T1000 (cell line): ENCODE measurements at regions not wholly inside any gene's neighbourhood (a gene's known extent, or its start where the extent isn't known, plus 50 kb on each side); places are given as distances from the start of the nearest gene placed in this dataset.
A peak's percentile ranks its signal among the peaks of the same experiment; 100 is the strongest.

Experiments
- DNase-seq: peaks from one replicate; lab custom pipeline; 2025; ENCODE audit warnings: mixed read lengths; lab: John Stamatoyannopoulos, UW

DNA sequence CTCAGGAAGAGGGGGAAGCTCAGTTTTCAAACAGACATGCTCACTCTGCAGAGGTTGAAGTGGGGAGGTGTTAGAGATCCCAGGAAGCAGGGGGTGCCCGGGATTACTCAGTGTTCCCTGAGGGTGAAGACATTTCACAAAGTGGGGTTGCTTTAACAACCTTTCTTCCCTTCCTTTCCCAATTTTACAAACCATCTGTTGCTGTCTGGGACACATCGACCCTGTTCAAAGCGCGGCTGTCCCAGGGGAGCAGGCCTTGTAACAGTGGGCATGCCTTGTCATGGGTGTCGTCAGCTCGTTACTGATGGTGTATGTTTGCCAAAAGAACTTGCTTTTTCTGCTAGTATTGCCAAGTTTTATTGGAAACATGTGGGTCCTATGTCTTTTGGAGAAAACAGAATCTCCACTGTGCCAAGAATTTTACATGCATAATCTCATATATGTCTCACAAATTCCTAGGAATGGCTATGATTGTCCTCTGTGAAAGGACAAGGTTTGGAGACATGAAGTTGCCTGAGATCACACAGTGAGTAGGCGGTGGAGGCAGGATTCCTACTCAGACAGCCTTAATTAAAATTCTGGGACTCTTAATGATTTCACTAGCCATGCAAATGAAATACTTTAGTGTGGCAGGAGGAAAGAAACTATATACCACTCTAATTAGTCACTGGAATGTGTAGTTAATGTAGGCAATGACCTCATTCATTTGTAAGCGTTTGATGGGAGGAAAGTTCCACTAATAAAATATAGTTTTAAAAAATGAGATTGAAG, 198.9 kb downstream of the NXNL2 start:
- DNase-seq = peak; percentile 32

DNA sequence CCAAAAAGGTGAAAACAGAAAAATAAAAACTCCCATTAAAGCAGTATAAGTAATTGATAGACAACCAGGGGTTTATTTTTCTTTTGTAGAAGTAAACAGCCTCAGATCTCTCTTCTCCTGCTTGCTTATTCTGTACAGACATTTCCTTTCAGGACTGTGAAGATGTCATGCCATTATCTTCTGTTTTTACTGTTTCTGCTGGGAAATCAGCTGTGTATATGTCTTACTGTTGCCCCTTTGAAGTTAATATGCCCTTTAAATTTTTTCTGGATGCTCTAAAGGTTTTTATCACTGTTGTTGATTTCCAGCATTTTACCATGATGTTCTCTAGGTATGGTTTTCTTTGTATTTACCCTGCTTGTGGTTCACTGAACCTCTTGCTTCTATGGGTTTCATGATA, 199.5 kb downstream of the NXNL2 start:
- DNase-seq = no peak

GRCh38 chr9:88736136-88736637, 201.2 kb downstream of the NXNL2 start:
- DNase-seq = no peak

DNA sequence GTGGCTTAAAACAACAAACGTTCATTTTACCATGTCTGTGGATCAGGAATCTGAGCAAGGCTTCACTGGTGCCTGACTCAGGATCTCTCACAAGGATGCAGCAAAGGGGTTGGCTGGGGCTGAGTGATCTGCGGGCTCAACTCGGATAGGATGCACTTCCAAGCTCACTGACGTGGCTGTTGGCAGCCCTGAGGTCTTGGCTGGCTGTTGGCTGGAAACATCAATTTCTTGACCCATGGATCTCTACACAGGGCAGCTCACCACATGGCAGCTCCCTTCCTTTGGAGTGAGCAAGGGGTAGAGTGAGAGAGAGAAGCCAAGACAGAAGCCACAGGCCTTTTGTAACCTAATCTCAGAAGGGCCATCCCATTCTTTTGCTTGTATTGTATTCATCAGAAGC, 202.1 kb downstream of the NXNL2 start:
- DNase-seq = no peak

DNA sequence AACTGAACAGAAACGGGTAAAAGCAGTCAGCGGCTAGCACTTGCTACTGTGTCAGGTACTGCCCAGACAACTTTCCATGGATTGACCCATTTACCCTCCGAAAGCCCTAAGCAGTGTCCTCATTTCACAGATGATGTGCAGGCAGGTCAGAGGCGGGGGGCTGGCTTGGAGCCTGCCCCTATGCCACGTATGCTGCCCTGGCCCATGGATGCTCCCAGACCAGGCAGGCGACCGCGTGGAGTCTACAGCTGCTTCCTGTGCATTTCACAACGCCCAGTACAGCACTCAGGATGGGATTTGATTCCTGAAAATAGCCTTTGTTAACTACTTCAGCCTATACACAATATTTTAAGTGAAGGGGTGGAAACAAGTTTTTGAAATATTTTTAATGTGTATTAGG, 202.9 kb downstream of the NXNL2 start:
- DNase-seq = no peak

GRCh38 chr9:88738709-88739108, 203.7 kb downstream of the NXNL2 start:
- no peak for DNase-seq

GRCh38 chr9:88739373-88739772, 204.4 kb downstream of the NXNL2 start:
- DNase-seq = no peak

GRCh38 chr9:88740844-88741243, 205.9 kb downstream of the NXNL2 start:
- DNase-seq = no peak

DNA sequence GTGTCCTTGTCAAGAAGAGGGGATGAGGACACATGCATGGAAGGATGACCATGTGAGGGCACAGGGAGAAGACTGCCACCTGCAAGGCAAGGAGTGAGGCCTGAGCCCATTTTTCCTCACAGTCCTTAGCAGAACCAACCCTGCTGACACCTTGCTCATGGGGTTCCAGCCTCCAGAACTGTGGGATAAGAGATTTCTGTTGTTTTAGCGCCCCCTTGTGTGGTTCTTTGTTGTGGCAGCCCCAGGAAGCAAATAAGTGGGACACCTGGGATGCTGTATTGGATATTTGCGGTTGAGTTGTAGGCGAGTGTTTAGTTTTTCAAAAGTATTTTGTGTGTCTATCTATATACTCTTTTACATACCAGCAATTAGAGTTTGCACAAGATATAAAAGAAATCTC, 206.4 kb downstream of the NXNL2 start:
- DNase-seq = no peak

DNA sequence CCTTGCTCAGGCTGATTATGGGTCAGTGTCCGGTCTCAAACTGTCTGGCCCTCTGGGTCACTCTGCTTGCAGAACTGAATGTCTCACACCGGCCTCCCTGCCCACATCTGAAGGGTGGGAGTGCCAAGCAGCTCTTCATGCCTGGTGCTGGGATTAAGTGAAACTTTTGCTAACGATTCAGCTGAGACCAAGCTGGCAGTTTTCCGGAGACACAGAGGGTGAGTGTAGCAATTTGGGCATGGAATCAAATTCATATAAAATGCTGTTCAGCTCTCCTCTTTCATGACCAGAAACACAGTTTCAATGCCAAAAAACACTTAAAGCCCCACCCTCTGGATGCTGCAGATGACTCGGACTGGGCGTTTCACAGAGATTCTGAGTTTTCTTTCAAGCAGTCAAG, 207.5 kb downstream of the NXNL2 start:
- no peak for DNase-seq

DNA sequence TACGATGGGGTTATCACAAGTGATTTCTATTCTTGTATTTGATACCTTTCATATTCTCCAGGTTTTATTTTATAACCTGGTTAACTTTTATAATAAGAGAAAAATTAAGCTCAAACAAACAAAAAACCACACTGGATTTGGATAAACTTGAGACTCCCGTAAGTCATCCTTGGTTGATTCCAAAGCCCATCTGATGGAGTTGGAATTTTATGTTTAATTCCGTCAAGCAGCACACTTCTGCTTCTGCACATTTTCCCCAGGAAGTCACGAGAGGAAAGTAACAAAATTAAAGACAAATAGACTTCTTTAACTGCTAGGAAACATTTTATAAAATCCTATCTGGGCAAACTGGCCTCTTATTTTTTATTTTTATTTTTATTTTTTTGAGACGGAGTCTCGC, 207.9 kb downstream of the NXNL2 start:
- DNase-seq = no peak

GRCh38 chr9:88745276-88746001, 210.5 kb downstream of the NXNL2 start:
- DNase-seq = no peak

DNA sequence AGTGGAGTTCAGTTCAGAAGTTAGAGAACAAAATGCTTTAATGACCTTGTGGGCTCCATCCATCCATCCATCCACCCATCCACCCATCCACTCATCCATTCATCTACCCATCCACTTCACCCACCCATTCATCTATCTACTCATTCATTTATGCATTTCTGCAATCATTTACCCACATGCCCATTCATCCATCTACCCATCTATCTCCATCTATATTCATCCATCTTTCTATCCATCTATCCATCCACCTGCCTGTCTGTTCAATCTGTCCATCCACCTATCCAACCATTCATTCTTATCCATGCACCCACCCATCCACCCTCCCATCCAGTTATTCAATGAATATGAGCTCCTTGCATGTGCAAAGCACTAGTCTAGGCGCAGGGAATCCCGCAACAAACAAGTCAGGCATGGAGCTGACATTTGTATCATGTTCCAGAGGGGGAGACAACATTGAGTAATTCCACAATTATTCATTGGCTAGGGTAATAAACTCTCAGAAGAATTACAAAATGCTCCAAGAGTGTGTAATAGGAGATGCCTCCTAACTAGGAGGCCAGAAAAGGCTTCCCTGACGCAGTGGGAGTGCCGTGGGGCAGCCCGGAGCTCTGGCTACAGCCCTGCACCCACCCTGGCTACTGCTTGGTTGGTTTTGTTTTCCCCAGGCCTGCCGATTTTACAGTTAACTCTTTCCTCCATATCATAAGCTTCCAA, 211.2 kb downstream of the NXNL2 start:
- DNase-seq = peak; percentile 44

DNA sequence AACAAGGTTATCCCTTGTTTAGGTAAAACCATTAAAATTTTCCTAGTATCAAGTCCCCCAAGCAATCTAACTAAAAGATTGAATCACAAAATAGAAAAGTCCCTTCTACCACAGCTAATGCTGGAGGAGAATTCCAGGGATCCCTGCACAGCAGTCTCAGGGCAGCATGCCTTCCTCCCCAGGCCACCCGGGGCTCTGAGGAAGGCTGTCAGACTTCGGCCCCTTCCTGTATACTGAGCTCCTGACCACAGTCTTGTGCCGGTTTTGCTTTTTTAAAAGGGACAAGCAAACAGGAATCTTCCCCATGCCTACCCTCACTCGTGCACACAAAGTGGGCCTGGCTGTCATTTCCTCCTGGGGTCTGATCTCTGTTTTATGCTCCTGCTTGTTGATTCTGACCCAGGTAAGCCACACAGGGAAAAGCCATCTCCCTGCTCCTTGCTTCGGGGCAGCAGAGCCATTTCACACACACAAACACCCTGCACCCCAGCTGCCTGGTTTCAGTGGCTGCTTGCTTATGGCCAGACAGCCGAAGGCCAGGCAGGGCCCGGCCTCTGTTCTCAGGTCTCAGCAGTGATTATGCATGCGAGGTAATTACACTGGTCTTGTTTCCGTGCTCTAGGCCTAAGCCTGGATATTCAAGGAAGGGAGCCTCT, 211.9 kb downstream of the NXNL2 start:
- no peak for DNase-seq

- DNase-seq = peak; percentile 44
Observed at GRCh38 chr9:88747768-88748167, 212.8 kb downstream of the NXNL2 start.

DNA sequence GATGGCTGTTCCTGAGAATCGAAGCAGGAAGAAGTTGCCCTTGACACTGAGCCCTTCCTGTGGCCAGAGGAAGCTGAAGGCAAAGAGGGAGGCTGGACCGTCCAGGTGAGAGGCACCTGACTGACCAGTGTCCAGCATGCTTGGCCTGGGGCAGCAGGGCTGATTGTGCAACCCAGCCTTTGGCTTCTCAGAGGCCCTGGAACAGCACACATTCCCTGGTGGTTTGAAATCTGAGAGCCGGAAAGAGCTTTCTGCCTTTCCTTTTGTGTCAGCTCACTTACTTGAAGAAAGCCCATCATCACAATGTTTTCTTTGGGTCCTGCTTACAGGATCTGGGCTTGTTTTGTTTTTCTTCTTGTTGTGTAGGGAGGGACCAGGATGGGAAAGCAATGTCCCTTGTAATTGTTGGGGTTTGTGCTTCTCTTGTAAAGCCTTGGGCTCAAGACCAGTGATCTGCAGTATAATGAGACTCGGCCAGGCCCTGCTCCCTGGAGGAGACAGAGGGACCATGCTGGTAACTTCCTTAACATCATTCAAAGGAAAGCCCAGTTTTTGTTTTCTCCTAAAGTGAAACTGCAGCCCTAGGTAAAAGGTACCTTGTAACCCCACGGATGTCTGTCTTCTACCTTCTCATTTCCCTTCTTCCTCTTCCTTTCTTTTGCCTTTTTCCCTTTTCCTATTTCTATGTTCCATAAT, 213.7 kb downstream of the NXNL2 start:
- no peak for DNase-seq

DNA sequence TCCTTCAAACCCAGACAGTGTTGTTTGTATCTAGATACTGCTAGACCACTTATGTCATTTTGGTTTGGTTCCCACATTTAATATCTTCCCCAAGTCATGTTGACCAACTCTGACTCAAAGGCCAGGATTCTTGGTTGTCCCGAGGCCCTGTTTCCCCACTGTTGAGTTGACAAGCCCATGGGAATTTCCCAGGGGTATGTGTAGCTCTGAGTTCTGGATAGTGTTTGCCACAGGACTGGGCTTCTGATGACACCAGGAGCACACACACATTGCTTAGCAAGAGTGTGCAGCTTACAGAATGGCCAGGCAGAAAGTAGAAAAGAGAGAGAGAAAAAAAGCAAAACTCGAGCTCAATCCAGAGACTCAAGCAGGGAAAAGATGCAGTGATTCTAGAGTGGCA, 214.4 kb downstream of the NXNL2 start:
- no peak for DNase-seq

DNA sequence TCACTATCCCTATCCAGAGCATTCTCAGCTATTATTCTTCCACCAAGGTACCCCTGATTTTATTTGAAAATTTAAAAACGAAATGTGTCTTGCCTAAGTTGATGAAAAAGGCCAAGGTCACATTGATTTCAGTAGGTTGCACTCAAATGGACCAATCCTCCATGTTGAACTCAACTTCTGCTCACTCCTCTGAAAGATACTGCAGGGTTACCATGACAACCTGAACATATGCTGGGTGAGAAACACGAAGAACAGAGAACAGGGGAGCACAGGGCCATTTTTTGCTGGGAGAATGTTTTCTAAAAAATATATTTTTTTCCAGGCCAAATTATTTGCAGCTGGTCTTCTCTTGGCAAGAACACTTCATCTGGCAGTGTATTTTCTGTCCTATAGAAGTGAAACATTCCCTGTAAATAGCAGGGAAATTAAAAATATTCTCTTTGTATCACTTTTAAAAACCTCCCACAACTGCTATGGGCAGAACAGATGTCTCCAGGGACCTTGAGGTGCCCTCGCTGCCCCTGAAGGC, 215.9 kb downstream of the NXNL2 start:
- no peak for DNase-seq

DNA sequence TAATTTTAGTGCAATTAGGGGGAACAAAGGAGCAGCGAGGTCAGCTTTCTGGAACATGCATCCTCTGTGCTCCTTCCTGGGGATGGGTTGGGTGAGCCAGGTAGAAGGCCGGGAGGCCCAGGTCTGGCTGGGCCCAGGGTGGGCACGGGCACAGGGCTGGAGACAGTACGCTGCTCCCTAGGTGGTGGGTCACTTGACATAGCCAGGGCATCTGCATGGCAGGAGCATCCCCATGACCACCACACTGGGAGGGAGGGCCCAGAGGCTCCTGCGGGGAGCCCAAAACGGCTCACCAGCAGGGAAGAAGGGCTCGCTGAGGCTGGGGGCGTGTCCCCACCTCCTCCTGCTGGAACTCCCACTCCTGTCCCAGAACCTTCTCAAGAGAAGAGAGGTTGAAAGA, 216.8 kb downstream of the NXNL2 start:
- no peak for DNase-seq

DNA sequence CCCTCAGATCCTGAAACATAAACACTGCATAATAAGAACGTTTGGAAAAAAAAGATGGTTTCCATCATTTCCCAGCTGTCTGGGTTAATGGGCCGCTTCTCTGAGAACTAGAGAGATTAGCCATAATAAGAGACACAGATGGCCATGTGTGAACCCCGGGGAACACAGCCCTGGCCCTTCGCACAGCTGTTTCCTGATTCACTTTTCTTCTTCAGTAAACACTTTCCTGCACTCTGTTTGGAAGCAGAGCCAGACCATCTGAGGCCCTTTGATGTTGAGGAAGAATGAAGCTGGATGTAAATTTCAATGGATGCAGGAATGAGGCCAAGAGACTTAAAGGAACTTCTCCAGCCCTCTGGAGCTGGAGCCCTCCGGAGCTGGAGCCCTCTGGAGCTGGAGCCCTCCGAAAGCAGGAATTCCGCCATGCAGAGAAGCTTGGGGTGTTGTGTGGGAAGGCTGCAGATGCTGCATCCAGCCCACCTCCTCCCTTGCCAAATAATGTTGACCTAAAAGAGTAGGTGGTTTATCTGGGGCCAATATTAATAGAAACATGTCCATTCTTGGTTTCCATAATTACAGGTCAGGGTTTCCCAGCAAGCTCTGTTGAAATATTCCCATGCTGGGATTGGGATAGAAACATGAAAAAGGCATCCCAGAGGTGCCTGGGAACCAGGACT, 218.9 kb downstream of the NXNL2 start:
- DNase-seq = no peak

GRCh38 chr9:88754452-88754851, 219.5 kb downstream of the NXNL2 start:
- no peak for DNase-seq
